ENCODE measurements at regions not wholly inside any gene's neighbourhood (a gene's known extent, or its start where the extent isn't known, plus 50 kb on each side); places are given as distances from the start of the nearest gene placed in this dataset.

DNA sequence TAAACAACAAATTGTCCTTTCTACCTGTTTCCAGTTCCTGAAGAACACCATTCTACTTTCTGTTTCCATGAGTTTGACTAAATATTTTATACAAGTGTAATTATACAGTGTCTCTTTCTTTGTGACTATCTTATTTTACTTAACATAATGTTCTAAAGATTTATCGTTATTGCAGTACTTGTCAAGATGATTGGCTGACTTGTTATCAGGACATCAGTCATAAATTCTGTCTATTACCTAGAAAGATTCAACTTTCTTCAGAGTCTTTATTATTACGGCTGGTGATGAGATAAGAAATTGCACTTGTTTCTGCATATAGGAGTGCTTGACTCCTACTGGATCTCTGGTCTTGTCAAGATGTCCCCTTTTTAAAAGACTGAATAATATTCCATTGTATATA, 93.9 kb upstream of the ZNF92 start:
- no peak for TF ChIP-seq CTCF (IDR thresholded peaks at IDR 0.05)
- TF ChIP-seq POLR2A (IDR thresholded peaks at IDR 0.05), result no peak

Measured in tibial nerve (tissue), 3 donors.